H1 (cell line): ENCODE measurements at regions not wholly inside any gene's neighbourhood (a gene's known extent, or its start where the extent isn't known, plus 50 kb on each side); places are given as distances from the start of the nearest gene placed in this dataset.
"Not testable (repeated sequence)": the region's sequence is repeated elsewhere in the genome, so short reads cannot be mapped to it uniquely, and the experiment has no call there.

Source experiments
- CTCF ChIA-PET: fragments of 300-600 bp; sonication (Branson Sonifier 250); formaldehyde crosslinking; loops from one replicate; lab custom pipeline; 2021; ENCODE audit not compliant: partially characterized antibody; lab: Charles Lee
- POLR2A ChIA-PET: fragments of 300-600 bp; sonication (Branson Sonifier 250); formaldehyde crosslinking; loops from one replicate; lab custom pipeline; 2021; ENCODE audit warnings: inconsistent platforms; ENCODE audit not compliant: partially characterized antibody; lab: Charles Lee
- DNase-seq, 2 experiments: peaks; one replicate each; pipeline versions ENCODE4 v3.0.0 to v3.0.0-alpha.2; 2010 to 2022; ENCODE audit warnings: low spot score in 2 of 2, low read depth in 1 of 2, mixed read lengths in 1 of 2
- FAIRE-seq: peaks from 2 replicates; lab custom pipeline; 2011; peaks lifted over from hg19 to GRCh38; lab: Jason Lieb, UNC
- H2AFZ ChIP-seq: 2 replicates; pipeline ENCODE4 v1.8.1; 2012; ENCODE audit warnings: low read length, inconsistent platforms
- H2AK5ac ChIP-seq: 2 replicates; pipeline ENCODE4 v1.6.1; 2013; ENCODE audit warnings: low read depth, low read length
- H2BK120ac ChIP-seq: replicated peaks from 2 replicates; pipeline ENCODE3; 2013; ENCODE audit warnings: low read depth, low read length, inconsistent platforms
- H2BK12ac ChIP-seq: 2 replicates; pipeline ENCODE4 v1.6.1; 2013; ENCODE audit warnings: low read depth, low read length
- H2BK15ac ChIP-seq: 2 replicates; pipeline ENCODE4 v1.6.1; 2013; ENCODE audit warnings: low read length
- H2BK20ac ChIP-seq: 2 replicates; pipeline ENCODE4 v1.6.1; 2013; ENCODE audit warnings: low read length
- H2BK5ac ChIP-seq: 2 replicates; pipeline ENCODE4 v1.6.1; 2013; ENCODE audit warnings: low read depth, low read length
- H3K14ac ChIP-seq: 2 replicates; pipeline ENCODE4 v1.6.1; 2013; ENCODE audit warnings: inconsistent platforms; ENCODE audit not compliant: insufficient read length
- H3K18ac ChIP-seq: 2 replicates; pipeline ENCODE4 v1.6.1; 2013; ENCODE audit warnings: low read length; ENCODE audit errors: extremely low read depth
- H3K23ac ChIP-seq: 2 replicates; pipeline ENCODE4 v1.6.1; 2013; ENCODE audit warnings: inconsistent platforms; ENCODE audit not compliant: insufficient read length
- H3K23me2 ChIP-seq: 2 replicates; pipeline ENCODE4 v1.6.1; 2013; ENCODE audit warnings: low read depth, low read length
- H3K27ac ChIP-seq: 2 replicates; pipeline ENCODE4 v1.6.1; 2011; ENCODE audit warnings: low read depth, low read length, inconsistent platforms
- H3K27me3 ChIP-seq, 4 experiments: replicated peaks in 1 of 4; 1 replicate in 1 of 4; 2 replicates in 3 of 4; pipeline versions ENCODE4 v1.6.1 to v1.8.1; 2011 to 2013; ENCODE audit warnings: low read length in 3 of 4, mild to moderate bottlenecking in 3 of 4, inconsistent platforms in 2 of 4, mixed read lengths in 2 of 4, moderate library complexity in 1 of 4; ENCODE audit not compliant: control insufficient read depth in 3 of 4, insufficient read depth in 3 of 4; ENCODE audit errors: extremely low read depth in 1 of 4
- H3K36me3 ChIP-seq, 4 experiments: 2 replicates each; pipeline versions ENCODE4 v1.6.1 to v1.8.1; 2011 to 2013; ENCODE audit warnings: mild to moderate bottlenecking in 4 of 4, low read length in 3 of 4, moderate library complexity in 2 of 4, control low read depth in 1 of 4, inconsistent platforms in 1 of 4; ENCODE audit not compliant: insufficient read depth in 4 of 4, control insufficient read depth in 2 of 4
- H3K4ac ChIP-seq: replicated peaks from 2 replicates; pipeline ENCODE3; 2013; ENCODE audit warnings: low read length, low read depth, mixed read lengths, inconsistent platforms; ENCODE audit not compliant: insufficient read length
- H3K4me1 ChIP-seq, 4 experiments: replicated peaks in 1 of 4; 1 replicate in 1 of 4; 2 replicates in 3 of 4; pipeline versions ENCODE4 v1.6.1 to v1.8.1; 2011 to 2013; ENCODE audit warnings: low read length in 3 of 4, inconsistent platforms in 2 of 4, mixed read lengths in 1 of 4; ENCODE audit not compliant: insufficient read depth in 4 of 4, control insufficient read depth in 3 of 4
- H3K4me2 ChIP-seq, 2 experiments: 2 replicates each; pipeline versions ENCODE4 v1.6.1 to v1.8.1; 2011 to 2013; ENCODE audit warnings: low read depth in 2 of 2, low read length in 2 of 2, control low read depth in 1 of 2, inconsistent platforms in 1 of 2, mild to moderate bottlenecking in 1 of 2; ENCODE audit not compliant: insufficient read depth in 1 of 2
- H3K4me3 ChIP-seq, 4 experiments: fragments of 200-600, 300-600 bp in 1 of 4; sonication (generic), shearing (Covaris generic), sonication (Bioruptor Twin) in 1 of 4; 2 replicates each; pipeline versions ENCODE4 v1.5.1 to v1.8.1; 2011 to 2016; ENCODE audit warnings: low read length in 4 of 4, low read depth in 3 of 4, control low read depth in 2 of 4, inconsistent platforms in 2 of 4, mild to moderate bottlenecking in 2 of 4, mixed read lengths in 1 of 4, moderate library complexity in 1 of 4; ENCODE audit not compliant: insufficient read depth in 2 of 4; ENCODE audit errors: extremely low read depth in 1 of 4
- H3K56ac ChIP-seq: replicated peaks from 2 replicates; pipeline ENCODE3; 2013; ENCODE audit warnings: low read depth, mild to moderate bottlenecking, mixed read lengths, low read length, inconsistent platforms; ENCODE audit not compliant: insufficient read length
- H3K79me1 ChIP-seq: 2 replicates; pipeline ENCODE4 v1.6.1; 2013; ENCODE audit warnings: low read depth, low read length, control low read depth
- H3K79me2 ChIP-seq, 2 experiments: 2 replicates each; pipeline versions ENCODE4 v1.6.1 to v1.8.1; 2012 to 2013; ENCODE audit warnings: low read length in 2 of 2, mild to moderate bottlenecking in 2 of 2, inconsistent platforms in 1 of 2; ENCODE audit not compliant: insufficient read depth in 2 of 2, control insufficient read depth in 1 of 2
- H3K9ac ChIP-seq, 4 experiments: replicated peaks in 1 of 4; 1 replicate in 1 of 4; 2 replicates in 3 of 4; pipeline versions ENCODE4 v1.6.1 to v1.8.1; 2011 to 2013; ENCODE audit warnings: low read depth in 3 of 4, low read length in 3 of 4, control low read depth in 2 of 4, mild to moderate bottlenecking in 2 of 4, moderate library complexity in 2 of 4, inconsistent platforms in 1 of 4; ENCODE audit errors: extremely low read depth in 1 of 4
- H3K9me3 ChIP-seq, 2 experiments: 2 replicates each; pipeline versions ENCODE4 v1.6.1 to v1.8.1; 2012 to 2013; ENCODE audit warnings: mild to moderate bottlenecking in 2 of 2, moderate library complexity in 2 of 2, control low read depth in 1 of 2, inconsistent platforms in 1 of 2, low read depth in 1 of 2, low read length in 1 of 2, mixed read lengths in 1 of 2; ENCODE audit not compliant: insufficient read depth in 2 of 2
- H4K20me1 ChIP-seq, 2 experiments: replicated peaks in 1 of 2; 2 replicates each; pipeline versions ENCODE3 to v1.8.1; 2011 to 2013; ENCODE audit warnings: inconsistent platforms in 2 of 2, low read length in 2 of 2, mild to moderate bottlenecking in 1 of 2; ENCODE audit not compliant: insufficient read depth in 2 of 2, control insufficient read depth in 1 of 2
- H4K5ac ChIP-seq: 2 replicates; pipeline ENCODE4 v1.6.1; 2013; ENCODE audit warnings: low read length, low read depth, mixed read lengths, inconsistent platforms; ENCODE audit not compliant: insufficient read length
- H4K8ac ChIP-seq: 2 replicates; pipeline ENCODE4 v1.8.0; 2013; ENCODE audit warnings: mild to moderate bottlenecking, moderate library complexity, low read length, inconsistent platforms; ENCODE audit not compliant: insufficient read depth; ENCODE audit errors: extremely low read depth
- H4K91ac ChIP-seq: replicated peaks from 2 replicates; pipeline ENCODE3; 2013; ENCODE audit warnings: low read length, mixed read lengths, inconsistent platforms; ENCODE audit not compliant: insufficient read length
- WGBS, 2 experiments: shearing (Covaris generic) in 1 of 2; methylation state at CpG; one replicate each; pipeline versions ENCODE4 v1.1.6 to v1.1.7; 2013 to 2015; ENCODE audit warnings: low lambda C conversion rate in 2 of 2, mixed read lengths in 2 of 2, inconsistent platforms in 1 of 2, low coverage in 1 of 2, missing lambda C conversion rate in 1 of 2; ENCODE audit not compliant: insufficient replicate concordance in 2 of 2, insufficient coverage in 1 of 2, insufficient read length in 1 of 2; ENCODE audit errors: extremely low coverage in 1 of 2, missing lambda C conversion rate in 1 of 2; 5-methylcytosine and 5-hydroxymethylcytosine counted together

DNA sequence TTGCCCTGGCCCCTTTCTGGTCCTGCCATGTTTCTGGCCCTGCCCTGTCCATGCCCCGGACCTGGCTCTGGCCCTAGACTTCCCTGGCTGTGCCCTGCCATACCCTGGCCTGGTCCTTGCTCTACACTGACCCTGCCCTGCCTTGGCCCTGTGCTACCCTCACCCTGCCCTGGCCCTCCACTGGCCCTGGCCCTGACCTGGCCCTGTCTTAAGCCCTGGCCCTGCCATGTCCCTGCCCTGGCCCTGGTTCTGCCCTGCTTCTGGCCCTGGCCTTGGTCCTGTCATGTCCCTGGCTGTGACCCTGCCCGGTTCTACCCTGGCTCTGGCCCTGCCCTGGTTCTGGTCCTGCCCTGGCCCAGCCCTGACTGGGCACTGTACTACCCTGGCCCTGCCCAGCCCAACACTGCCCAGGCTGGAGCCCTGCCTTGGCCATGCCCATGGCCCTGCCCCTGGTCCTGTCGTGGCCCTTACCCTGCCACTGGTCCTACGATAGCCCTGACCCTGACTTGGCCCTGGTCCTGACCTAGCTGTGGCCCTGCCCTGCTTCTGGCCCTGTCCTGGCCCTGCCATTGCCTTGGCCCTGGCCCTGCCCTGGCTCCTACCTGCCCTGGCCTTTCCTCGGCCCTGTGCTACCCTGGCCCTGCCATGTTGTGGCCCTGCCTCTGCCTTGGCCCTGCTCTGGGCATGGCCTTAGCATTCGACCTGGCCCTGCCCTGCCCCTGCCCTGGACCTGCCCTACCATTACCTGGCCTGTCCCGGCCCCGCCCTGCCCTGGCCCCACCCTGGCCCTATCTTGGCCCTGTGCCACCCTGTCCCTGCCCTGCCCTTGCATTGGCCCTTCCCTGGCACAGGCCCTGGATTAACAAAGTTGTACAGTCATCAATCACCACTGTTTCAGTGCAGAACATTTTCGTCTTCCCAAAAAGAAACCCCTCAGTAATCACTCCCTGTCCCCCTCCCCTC, 223.5 kb downstream of the LIPI start:
- H2BK12ac ChIP-seq, H3K36me3 ChIP-seq, FAIRE-seq, H2BK15ac ChIP-seq, H3K4ac ChIP-seq, H3K23ac ChIP-seq, CTCF ChIA-PET, H3K4me3 ChIP-seq, H4K91ac ChIP-seq, H2BK5ac ChIP-seq, POLR2A ChIA-PET, H3K4me2 ChIP-seq, H3K79me2 ChIP-seq, H3K23me2 ChIP-seq, H3K18ac ChIP-seq, H3K27me3 ChIP-seq, H2AK5ac ChIP-seq, H2BK120ac ChIP-seq, H4K8ac ChIP-seq, H3K27ac ChIP-seq, H3K56ac ChIP-seq, H4K20me1 ChIP-seq, H3K4me1 ChIP-seq, H3K14ac ChIP-seq, H2AFZ ChIP-seq, DNase-seq, H4K5ac ChIP-seq, H3K9ac ChIP-seq, H3K79me1 ChIP-seq, H2BK20ac ChIP-seq: not testable (repeated sequence)
- 73% methylated on average over 3 of the region's 9 CpGs; no CpG with 5 or more reads in 1 of the 2 experiments for WGBS, 2 experiments
- H3K9me3 ChIP-seq = peaks cover 7 to 43% of the 10 kb centered on the region in 2 experiments; a peak in 2 of 4 replicates
